ENCODE measurements at regions not wholly inside any gene's neighbourhood (a gene's known extent, or its start where the extent isn't known, plus 50 kb on each side); places are given as distances from the start of the nearest gene placed in this dataset.

DNA sequence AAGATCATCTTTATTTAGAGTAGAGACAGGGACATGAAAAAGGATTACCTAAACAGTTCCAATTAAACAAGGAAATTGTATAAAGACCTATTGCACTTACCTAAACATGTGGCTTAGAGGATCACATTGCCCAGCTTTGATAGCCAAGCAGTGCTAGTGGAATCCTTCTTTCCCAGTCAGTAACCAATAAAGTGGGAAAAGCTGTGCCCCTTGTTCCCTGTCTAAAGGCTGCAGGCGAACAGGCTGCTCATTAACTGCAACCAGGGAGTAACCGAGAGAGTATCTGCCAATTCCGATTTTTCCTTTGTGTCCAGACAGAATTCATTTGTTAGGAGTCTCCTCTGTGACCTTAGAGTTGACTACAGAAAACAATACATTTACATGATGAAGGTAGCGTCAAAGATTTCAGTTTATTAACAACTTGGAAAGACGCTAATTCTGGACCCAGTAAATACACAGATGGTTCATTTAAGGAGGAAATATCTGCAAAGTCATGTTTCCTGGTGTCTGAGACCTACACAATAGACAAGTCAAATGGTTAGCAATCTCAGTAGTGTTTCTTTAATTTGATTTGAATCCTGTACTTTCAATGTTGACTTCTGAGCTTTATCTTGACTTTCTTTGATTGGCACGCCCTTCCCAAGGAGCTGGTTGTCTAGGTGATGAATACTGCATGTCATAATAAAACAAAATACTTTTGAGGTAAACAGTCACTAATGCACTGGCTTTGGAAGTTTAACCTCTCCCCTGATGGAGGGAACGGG, 57.3 kb upstream of the MET start:
- no peak for TF ChIP-seq SUZ12 (IDR thresholded peaks at IDR 0.05; ENCODE audit: extremely low read depth, insufficient read depth, insufficient read length)
- TF ChIP-seq ZNF274 (IDR thresholded peaks at IDR 0.05; ENCODE audit: low read depth, low read length): no peak
- TF ChIP-seq YY1 (IDR thresholded peaks at IDR 0.05; ENCODE audit: insufficient read depth, insufficient read length): no peak
- no peak overlapping the region for H3K4me3 ChIP-seq (ENCODE audit: insufficient read length, low read depth)
- H3K36me3 ChIP-seq (ENCODE audit: insufficient read depth, insufficient read length, low read length): no peaks in the 10 kb centered on the region
- H3K9ac ChIP-seq (ENCODE audit: insufficient read length, low read depth): no peak overlapping the region
- no peaks in the 10 kb centered on the region for H3K4me1 ChIP-seq (ENCODE audit: insufficient read depth, insufficient read length)
- DNase-seq (ENCODE audit: low read depth, low spot score): no peak
- H3K9me3 ChIP-seq (ENCODE audit: insufficient read depth, low read length): no peaks in the 10 kb centered on the region
- no peaks in the 10 kb centered on the region for H3K27me3 ChIP-seq (ENCODE audit: insufficient read depth, insufficient read length)

DNA sequence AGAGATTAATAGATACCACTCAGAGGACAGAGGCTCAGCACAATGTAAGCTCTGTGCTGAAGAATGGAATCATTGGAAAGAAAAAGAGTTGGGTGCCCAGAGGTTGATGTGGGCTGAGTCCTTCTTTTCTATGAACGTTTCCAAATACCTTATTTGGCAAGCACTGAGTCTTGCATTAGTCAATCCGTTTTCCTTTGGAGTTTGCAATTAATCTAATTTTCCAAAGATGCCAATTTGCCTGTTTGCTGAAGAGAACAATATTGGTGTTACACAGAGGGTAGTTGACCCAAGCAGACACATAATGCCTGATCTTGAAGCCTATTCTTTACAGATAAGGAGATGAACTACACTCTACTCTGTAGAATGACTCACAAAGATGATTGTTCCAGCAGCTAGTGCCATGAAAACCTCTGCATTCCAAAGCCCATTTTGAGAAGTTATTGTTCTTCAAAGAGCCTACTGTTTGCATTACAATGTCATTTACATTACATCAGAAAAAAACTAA, 55.4 kb upstream of the MET start:
- Histone ChIP-seq H3K9me3 (ENCODE audit: insufficient read depth, low read length) (no peaks in the 10 kb centered on the region), H3K36me3 (ENCODE audit: insufficient read depth, insufficient read length, low read length) (no peaks in the 10 kb centered on the region), H3K4me1 (ENCODE audit: insufficient read depth, insufficient read length) (no peaks in the 10 kb centered on the region), H3K9ac (ENCODE audit: insufficient read length, low read depth) (no peak overlapping the region), H3K27me3 (ENCODE audit: insufficient read depth, insufficient read length) (no peaks in the 10 kb centered on the region), H3K4me3 (ENCODE audit: insufficient read length, low read depth) (no peak overlapping the region)
- DNase-seq (ENCODE audit: low read depth, low spot score): peak; percentile 58
- TF ChIP-seq YY1 (IDR thresholded peaks at IDR 0.05; ENCODE audit: insufficient read depth, insufficient read length): no peak
- TF ChIP-seq ZNF274 (IDR thresholded peaks at IDR 0.05; ENCODE audit: low read depth, low read length): no peak
- no peak for TF ChIP-seq SUZ12 (IDR thresholded peaks at IDR 0.05; ENCODE audit: extremely low read depth, insufficient read depth, insufficient read length)

DNA sequence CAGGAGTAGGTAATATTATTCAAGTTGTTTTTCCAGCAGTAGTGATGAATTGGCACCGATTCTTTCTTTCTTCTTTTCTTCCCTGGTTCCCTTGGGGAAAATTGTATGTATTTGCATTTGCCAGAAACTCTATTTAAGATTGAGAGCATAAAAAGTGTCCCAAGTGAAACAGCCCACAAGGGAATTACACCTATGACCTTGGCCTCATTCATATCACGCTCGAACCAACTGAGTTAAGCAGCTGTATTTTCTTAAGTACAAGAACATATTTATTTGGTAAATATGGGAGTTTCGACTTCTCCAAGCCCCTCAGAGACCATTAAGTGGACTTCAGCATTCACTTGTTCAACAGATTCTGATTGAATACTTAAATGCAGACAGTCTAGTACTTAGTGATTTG, 54.1 kb upstream of the MET start:
- TF ChIP-seq SUZ12 (IDR thresholded peaks at IDR 0.05; ENCODE audit: extremely low read depth, insufficient read depth, insufficient read length): no peak

DNA sequence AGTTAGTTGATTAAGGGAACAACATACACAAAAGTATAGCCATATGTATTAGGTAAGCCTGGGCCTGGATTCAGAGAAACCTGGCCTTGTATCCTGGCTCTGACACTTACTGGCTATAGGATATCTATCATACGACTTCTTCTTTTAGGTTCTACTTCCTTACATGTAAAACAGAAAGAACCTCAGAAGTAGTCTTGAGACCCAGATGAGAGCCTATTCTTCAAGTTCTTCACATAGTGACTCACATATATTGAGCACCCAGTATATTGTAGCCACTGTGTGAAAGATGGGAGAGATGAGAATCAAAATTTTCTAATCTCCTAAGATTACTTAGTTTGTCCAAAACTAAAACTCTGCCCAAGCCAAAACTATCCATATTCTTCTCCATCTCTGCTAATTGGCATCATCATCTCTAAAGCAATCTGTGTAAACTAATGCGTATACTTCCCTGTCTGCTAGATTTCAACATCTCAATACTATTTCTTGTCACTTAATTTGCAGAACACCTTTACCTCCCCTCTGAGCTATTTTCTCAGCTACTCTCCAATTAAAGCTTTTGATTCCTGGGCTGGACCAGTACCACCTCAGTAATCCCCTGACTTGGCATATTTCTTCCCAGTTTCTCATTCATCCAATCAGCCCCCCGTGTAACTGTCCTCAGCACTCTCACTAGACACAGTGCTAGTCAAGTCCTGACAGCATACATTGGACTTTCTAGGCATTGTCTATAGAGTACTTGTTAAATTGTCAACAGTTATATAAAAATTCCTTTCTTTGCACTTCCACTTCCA, 53.5 kb upstream of the MET start:
- Histone ChIP-seq H3K9me3 (ENCODE audit: insufficient read depth, low read length) (no peaks in the 10 kb centered on the region), H3K4me3 (ENCODE audit: insufficient read length, low read depth) (no peak overlapping the region), H3K27me3 (ENCODE audit: insufficient read depth, insufficient read length) (no peaks in the 10 kb centered on the region), H3K4me1 (ENCODE audit: insufficient read depth, insufficient read length) (no peaks in the 10 kb centered on the region), H3K36me3 (ENCODE audit: insufficient read depth, insufficient read length, low read length) (no peaks in the 10 kb centered on the region), H3K9ac (ENCODE audit: insufficient read length, low read depth) (no peak overlapping the region)
- DNase-seq (ENCODE audit: low read depth, low spot score): no peak
- TF ChIP-seq SUZ12 (IDR thresholded peaks at IDR 0.05; ENCODE audit: extremely low read depth, insufficient read depth, insufficient read length): no peak
- no peak for TF ChIP-seq ZNF274 (IDR thresholded peaks at IDR 0.05; ENCODE audit: low read depth, low read length)
- no peak for TF ChIP-seq YY1 (IDR thresholded peaks at IDR 0.05; ENCODE audit: insufficient read depth, insufficient read length)

More for the DNA sequence above, 54.1 kb upstream of the MET start:
- no peaks in the 10 kb centered on the region for H3K4me1 ChIP-seq (ENCODE audit: insufficient read depth, insufficient read length)
- no peaks in the 10 kb centered on the region for H3K36me3 ChIP-seq (ENCODE audit: insufficient read depth, insufficient read length, low read length)
- no peak for DNase-seq (ENCODE audit: low read depth, low spot score)
- H3K9me3 ChIP-seq (ENCODE audit: insufficient read depth, low read length): no peaks in the 10 kb centered on the region
- no peak overlapping the region for H3K9ac ChIP-seq (ENCODE audit: insufficient read length, low read depth)
- no peaks in the 10 kb centered on the region for H3K27me3 ChIP-seq (ENCODE audit: insufficient read depth, insufficient read length)
- H3K4me3 ChIP-seq (ENCODE audit: insufficient read length, low read depth): no peak overlapping the region

DNA sequence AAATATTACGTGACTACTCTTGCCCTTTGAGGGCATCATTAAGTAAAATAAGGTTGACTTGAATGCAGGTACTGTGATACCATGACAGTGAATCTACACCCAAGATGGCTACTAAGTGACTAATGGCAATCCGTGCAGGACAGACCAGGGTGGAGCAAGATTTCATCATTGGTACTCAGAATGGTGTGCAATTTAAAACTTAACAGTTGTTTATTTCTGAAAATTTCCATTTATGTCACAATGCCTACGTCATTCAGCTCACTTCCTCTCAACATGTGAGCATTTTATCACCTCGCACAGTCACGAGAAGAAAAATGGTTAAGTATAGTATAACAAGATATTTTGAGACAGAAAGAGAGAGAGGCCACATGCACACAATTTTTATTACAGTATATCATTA, 50.3 kb upstream of the MET start:
- Histone ChIP-seq H3K4me3 (ENCODE audit: insufficient read length, low read depth) (no peak overlapping the region), H3K9me3 (ENCODE audit: insufficient read depth, low read length) (no peaks in the 10 kb centered on the region), H3K27me3 (ENCODE audit: insufficient read depth, insufficient read length) (no peaks in the 10 kb centered on the region), H3K9ac (ENCODE audit: insufficient read length, low read depth) (no peak overlapping the region), H3K4me1 (ENCODE audit: insufficient read depth, insufficient read length) (no peaks in the 10 kb centered on the region), H3K36me3 (ENCODE audit: insufficient read depth, insufficient read length, low read length) (no peaks in the 10 kb centered on the region)
- TF ChIP-seq ZNF274 (IDR thresholded peaks at IDR 0.05; ENCODE audit: low read depth, low read length): no peak
- TF ChIP-seq YY1 (IDR thresholded peaks at IDR 0.05; ENCODE audit: insufficient read depth, insufficient read length): no peak
- no peak for TF ChIP-seq SUZ12 (IDR thresholded peaks at IDR 0.05; ENCODE audit: extremely low read depth, insufficient read depth, insufficient read length)
- no peak for DNase-seq (ENCODE audit: low read depth, low spot score)
